ENCODE measurements at regions not wholly inside any gene's neighbourhood (a gene's known extent, or its start where the extent isn't known, plus 50 kb on each side); places are given as distances from the start of the nearest gene placed in this dataset.
"Not testable (repeated sequence)": the region's sequence is repeated elsewhere in the genome, so short reads cannot be mapped to it uniquely, and the experiment has no call there.

GRCh38 chr1:228825041-228825440, 89.8 kb downstream of the RHOU start:
- DNase-seq = no peak

DNA sequence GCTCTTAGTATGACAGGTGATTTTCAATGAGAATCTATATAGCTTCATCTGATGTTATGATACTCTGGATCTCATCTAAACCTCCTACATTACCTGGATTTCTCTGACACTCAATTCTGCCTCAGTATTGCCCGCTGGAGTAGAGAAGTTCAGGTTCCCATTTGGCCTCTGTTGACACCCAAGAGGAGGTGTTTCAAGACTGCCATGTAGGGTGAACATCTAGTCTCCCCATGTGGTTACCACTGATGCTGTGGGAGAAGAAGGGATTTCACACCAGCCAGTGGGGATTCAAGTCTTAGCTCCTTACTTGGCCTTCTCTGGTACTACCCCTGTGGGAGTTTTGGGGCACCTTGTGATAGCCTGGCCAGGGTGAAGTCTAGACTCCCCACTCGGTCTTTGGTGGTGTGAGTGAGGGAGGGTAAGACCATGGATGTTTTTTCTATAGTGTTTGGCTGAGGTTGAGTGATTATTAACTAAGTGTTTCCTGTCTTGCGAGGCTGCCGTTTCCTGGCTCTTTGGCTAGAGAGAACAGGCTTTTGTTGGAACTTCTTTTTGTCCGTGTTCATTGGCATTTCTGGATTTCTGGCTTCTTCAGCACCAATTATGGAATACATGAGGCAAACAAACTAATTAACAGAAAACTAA, 90.7 kb downstream of the RHOU start:
- no peak for DNase-seq

GRCh38 chr1:228827019-228827418, 91.7 kb downstream of the RHOU start:
- no peak for DNase-seq

- no peak for DNase-seq
These were observed 92.9 kb downstream of the RHOU start for GRCh38 chr1:228828151-228828550.

- DNase-seq = no peak
These were observed 95.1 kb downstream of the RHOU start for GRCh38 chr1:228830185-228830953.

GRCh38 chr1:228830954-228831481, 95.7 kb downstream of the RHOU start:
- DNase-seq = no peak

GRCh38 chr1:228833911-228834688, 98.8 kb downstream of the RHOU start:
- DNase-seq = no peak

DNA sequence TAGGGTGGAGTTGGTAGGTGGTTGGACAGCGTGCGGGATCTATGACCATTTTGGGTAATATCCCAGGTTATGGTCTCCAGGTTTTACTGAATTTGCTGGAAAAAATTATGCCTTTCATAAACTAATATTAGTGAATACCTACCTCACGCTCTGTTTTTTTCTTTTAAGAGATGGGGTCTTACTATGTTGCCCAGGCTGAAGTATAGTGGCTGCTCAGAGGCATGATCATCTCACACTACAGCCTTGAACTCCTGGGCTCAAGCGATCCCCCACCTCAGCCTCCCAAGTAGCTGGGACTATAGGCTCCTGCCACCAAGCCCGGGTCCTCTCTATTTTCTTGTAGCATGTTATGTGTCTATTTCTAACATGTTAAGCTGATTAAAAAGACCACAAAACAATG, 100.2 kb downstream of the RHOU start:
- DNase-seq = no peak

DNA sequence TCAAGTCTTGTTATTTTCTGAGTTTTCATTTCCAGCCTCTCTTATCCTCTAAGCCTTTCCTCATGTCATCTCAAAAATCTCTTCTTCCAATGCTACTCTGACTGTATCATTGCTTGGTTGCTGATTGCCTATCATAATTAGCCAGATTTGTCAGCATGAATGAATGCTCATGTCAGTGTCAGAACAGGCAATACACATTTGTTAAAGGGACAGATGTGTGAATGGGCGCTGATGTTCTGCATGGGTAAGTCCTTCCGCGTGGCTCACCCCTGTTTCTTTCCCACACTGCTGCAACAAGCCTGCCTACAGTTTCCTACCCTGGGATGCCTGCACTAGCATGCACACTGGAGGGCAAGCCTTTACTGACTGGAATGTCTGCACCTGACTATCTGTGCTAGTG, 100.6 kb downstream of the RHOU start:
- DNase-seq = peak; percentile 27

DNA sequence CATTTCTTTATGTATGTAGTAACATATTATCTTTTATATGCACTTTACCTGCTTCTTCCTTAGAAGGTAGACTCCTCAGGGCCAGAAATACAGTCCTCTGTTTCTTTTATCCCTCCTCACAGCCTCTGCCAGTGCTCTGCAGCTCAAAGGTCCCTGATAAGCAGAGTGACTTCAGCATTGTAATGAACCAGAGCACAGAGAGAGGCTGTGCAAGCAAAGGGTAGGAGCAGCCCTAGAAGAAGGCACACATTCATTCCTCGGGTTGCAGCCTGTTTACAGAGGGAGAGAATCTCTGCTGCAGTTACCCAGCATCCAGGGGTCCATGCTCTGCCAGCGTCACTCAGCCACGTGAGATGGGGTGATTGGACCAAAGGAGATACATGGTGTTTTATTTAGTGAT, 101.1 kb downstream of the RHOU start:
- DNase-seq = no peak

DNA sequence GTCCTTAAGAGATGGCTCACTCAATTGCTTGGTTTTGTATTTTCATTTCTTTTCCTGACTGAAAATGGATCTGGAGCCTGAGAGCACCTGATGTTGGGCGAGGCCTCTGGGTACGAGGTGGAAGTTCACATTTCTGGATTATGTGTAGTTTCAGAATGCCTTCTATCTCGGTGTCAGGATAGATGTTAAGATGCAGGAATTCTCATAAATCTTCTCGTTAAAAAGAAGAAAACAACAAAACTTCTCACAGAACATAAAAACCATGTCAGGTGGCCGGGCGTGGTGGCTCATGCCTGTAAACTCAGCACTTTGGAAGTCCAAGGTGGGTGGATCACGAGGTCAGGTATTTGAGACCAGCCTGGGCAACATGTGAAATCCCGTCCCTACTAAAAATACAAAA, 101.8 kb downstream of the RHOU start:
- no peak for DNase-seq

DNA sequence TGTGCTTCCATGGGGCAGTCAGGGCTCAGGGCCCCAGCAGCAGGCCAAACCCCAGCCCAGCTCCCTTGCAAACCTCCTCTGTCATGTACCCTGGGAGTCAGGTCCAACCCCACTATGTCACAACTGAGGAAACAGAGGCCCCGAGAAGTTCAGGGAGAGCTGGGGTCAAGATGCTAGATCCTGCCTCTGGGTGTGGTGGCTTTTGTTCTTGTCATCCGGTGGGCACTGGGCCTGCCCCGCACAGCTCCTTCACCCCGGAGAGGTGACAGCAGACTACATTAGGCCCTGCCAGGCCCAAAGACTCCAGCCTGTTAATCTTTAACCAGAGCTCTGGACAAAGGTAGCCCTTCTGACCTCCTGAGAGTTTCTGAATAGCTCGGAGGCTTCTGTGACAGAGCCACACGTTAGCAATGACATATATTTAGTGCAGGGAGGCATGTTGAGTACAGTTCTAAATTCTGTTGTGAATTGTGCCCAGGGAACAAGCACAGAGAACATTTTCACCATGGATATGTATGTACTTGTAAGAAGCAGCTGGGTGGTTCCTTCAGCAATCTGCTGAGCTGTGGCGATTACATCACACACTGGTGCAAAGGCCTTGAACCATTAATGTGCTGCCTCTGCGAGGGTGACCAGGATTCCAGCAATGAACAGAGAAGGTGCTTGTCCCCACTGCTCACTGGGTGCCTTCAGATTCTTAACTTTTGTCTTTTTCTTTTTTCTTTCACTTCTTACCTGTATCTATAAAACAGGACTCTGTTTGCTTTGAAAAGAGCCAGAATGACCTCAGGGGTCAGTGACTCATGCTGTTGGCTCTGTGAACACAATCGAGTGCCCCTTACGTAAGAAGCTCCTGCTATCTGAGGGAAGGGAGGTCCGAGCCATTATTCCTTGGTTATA, 102.8 kb downstream of the RHOU start:
- DNase-seq = no peak

GRCh38 chr1:228838717-228839500, 103.6 kb downstream of the RHOU start:
- no peak for DNase-seq

DNA sequence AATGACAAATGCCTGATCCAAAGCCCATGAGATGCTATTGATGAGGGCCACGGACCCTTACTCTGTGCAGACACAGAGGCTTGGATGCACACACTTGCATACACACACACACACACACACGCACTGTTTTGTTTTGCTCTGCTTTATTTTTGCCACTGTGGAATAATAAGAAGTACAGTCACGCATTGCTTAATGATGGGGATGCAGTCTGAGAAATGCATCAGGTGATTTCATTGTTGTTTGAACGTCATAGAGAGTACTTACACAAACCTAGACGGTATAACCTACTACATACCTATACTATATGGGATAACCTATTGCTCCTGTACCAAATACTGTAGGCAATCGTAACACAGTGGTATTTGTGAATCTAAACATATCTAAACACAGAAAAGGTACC, 104.4 kb downstream of the RHOU start:
- no peak for DNase-seq

DNA sequence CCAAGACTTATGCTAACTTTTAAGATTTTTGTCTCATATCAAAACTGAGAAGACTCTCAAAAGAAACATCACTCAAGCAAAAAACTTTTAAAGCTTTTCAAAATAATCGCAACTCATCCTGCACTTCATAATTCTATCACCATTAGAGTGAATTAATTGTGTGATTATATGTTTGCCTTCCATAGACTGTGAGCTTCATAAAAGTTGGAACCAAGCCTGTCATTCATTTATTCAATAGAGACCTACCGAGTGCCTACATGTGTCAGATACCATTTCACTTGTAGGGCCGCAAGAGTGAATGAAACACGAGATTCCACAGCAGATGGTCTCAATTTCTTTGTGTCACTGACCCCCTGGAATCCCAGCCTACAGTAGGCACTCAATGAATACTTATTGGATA, 106.4 kb downstream of the RHOU start:
- no peak for DNase-seq

DNA sequence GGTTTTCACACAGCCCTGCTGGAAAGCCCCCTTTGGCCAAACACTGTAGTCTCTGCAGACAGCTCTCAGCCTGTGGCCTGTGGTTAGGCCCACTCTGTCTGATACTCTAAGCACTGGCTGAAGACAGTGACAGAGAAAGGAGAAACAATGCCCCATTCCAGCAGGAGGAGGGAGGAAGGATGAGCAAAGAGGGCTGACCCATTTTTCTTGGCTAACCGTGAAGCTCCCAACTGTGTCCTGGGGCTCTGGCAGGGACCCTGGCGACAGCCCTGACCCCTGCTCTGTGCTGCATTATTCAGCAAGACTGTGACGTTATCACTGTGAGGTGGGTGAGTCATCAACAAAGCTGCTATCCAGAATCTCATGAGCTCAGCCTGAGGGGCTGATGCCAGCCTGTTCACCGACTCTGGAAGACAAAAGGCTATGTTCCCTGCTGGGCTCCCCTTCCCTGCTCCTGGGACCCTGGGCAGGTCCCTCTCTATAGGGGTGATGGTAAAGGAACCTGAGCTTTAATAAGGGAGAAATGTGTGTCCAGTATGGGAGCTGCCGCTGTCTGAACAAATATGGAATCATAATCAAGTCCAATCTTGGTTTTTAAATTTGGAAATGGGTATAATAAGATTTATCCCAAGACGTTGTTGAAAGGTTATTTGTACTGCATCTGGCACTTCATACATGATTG, 107.0 kb downstream of the RHOU start:
- DNase-seq = no peak

GRCh38 chr1:228845101-228845500, 109.8 kb downstream of the RHOU start:
- no peak for DNase-seq

DNA sequence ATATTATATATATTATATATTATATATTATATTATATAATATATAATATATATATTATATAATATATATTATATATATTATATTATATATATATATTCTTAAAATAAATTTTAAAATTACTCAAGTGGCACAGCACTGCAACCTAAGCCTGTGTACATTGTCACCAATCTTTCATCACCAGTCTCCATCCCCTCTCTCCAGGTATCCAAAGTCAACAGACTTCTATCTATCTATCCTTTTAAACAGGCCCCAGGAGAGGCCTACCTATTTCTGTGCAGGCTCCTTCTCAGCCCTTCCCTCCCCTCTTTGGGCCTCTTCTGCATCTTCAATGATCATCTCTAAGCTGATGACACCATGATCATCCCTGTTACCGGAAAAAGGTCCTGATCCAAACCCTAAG, 111.7 kb downstream of the RHOU start:
- no peak for DNase-seq

DNA sequence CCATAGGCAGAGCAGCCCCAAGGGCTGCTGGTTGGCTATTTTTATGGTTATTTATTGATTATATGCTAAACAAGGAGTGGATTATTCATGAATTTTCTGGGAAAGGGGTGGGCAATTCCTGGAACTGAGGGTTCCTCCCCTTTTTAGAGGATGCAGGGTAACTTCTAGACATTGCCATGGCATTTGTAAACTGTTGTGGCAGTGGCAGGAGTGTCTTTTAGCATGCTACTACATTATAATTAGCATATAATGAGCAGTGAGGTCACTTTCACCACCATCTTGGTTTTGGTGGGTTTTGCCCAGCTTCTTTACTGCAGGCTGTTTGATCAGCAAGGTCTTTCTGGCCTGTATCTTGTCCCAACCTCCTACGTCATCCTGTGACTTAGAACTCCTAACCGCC, 112.2 kb downstream of the RHOU start:
- not testable (repeated sequence) for DNase-seq

DNA sequence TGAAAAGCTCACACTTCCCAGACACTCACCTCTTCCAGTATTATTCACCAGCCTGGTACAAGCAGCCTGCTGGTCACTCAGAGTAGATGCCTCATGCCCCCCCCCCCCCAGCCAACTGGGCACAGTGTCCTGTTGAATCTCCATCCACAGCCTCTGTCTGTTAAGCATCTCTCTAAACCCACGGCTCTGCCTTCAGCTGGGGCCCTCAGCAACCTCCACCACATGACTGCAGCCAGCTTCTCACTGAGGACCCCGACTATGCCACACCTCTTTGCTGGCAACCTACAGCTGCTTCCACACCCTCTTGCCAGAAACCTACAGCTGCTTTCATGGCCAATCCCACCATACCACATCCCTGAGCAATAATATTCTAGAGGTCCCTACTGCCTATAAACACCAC, 113.1 kb downstream of the RHOU start:
- no peak for DNase-seq

GRCh38 chr1:228849011-228849541, 113.8 kb downstream of the RHOU start:
- DNase-seq = no peak
